IPS-15b (cell line): ENCODE measurements at regions not wholly inside any gene's neighbourhood (a gene's known extent, or its start where the extent isn't known, plus 50 kb on each side); places are given as distances from the start of the nearest gene placed in this dataset.
"Not testable (repeated sequence)": the region's sequence is repeated elsewhere in the genome, so short reads cannot be mapped to it uniquely, and the experiment has no call there.

Experiments used
- H3K27me3 ChIP-seq: one replicate; pipeline ENCODE4 v1.6.1; 2013; ENCODE audit warnings: low read length; ENCODE audit not compliant: control insufficient read depth, insufficient read depth
- H3K36me3 ChIP-seq: one replicate; pipeline ENCODE4 v1.6.1; 2013; ENCODE audit warnings: low read length; ENCODE audit not compliant: control insufficient read depth, insufficient read depth
- H3K4me1 ChIP-seq: one replicate; pipeline ENCODE4 v1.6.1; 2013; ENCODE audit warnings: mild to moderate bottlenecking, low read length; ENCODE audit not compliant: control insufficient read depth, insufficient read depth
- H3K4me3 ChIP-seq: one replicate; pipeline ENCODE4 v1.5.1; 2013; ENCODE audit warnings: low read depth, low read length
- H3K9ac ChIP-seq: one replicate; pipeline ENCODE4 v1.6.1; 2013; ENCODE audit warnings: low read depth, mild to moderate bottlenecking, low read length
- H3K9me3 ChIP-seq: one replicate; pipeline ENCODE4 v1.6.1; 2013; ENCODE audit warnings: mild to moderate bottlenecking, low read length; ENCODE audit not compliant: control insufficient read depth, insufficient read depth

DNA sequence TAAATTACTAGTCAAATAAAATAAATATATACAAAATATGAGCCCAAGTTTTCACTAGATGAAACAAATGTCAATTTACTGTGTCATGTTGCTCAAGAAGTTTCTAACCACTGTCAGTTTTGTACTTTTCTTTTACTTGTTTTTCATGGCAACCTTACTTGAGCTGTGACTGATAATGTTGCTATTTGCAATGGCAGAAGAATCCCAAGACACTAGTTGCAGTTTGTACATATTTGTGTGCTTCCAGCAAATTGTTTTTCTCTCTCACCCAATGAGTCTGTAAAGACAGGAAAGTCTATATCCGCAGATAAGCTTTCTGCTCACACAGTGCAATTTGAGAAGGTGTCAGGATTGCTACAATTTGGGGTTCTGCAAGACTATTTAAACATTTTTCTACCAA is 338.6 kb upstream of the PCSK5 start:
- no peak overlapping the region for H3K9ac ChIP-seq
- no peaks in the 10 kb centered on the region for H3K36me3 ChIP-seq
- no peak overlapping the region for H3K4me3 ChIP-seq
- no peaks in the 10 kb centered on the region for H3K27me3 ChIP-seq
- no peaks in the 10 kb centered on the region for H3K4me1 ChIP-seq
- H3K9me3 ChIP-seq: no peaks in the 10 kb centered on the region

DNA sequence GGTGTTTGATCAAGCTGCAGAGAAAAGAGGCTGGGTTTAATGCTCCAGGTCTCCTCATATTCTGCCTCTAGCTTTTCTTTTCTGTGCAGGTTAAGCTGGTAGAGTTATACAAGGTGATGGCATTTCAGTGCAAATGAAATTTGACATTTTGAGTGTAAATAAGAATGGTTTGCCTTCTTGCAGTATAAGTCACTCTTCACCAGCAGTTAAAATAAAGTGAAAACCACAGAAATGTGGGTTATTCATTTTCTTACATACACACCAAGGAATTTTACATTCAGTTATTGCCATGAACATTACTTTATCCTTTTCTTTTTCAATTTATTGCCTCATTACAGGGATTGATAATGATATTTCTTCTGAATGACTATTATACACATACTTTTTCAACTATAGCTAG is 337.5 kb upstream of the PCSK5 start:
- Histone ChIP-seq H3K4me1 (no peaks in the 10 kb centered on the region), H3K9ac (no peak overlapping the region), H3K27me3 (no peaks in the 10 kb centered on the region), H3K4me3 (no peak overlapping the region), H3K36me3 (no peaks in the 10 kb centered on the region), H3K9me3 (no peaks in the 10 kb centered on the region)

DNA sequence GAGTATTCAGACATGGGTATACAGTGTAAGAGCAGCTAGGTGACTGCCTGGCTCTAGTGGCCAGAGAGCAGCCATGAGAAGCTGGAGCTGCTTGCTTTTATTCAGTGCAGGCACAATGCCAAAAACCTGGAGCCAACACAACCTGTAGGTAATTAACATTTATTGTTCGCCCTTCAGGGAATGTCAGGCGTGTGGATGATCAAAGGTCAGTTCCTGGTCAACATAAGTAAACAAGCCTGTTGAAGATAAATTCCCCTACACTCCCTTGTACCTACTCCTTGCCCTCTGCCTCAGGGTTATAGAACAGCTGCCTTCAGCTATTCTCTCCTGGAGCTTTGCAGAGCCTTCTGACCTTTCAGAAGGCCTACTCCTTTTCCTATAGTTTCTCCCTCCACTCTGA is 323.7 kb upstream of the PCSK5 start:
- H3K4me1 ChIP-seq, H3K9ac ChIP-seq, H3K4me3 ChIP-seq, H3K27me3 ChIP-seq, H3K36me3 ChIP-seq, H3K9me3 ChIP-seq: not testable (repeated sequence)

DNA sequence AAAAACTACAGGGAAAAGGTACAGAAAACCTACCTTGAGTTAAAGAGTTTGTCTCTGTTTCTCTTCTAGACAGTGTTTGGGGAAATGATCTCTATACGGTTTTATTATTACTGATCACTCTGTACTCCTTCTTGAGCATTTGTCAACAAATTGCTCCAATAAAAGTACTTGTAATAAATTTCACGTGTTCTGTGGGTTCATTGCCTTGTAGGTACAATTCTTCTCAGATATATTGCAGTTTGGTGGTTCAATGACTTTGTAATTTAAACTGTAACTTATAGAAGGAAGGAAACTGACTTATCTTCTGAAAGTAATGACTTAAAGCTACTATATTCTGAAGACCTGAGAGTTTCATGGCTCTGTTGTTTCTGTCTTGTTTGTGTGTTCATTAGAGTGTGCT is 319.9 kb upstream of the PCSK5 start:
- Histone ChIP-seq H3K36me3 (no peaks in the 10 kb centered on the region), H3K27me3 (no peaks in the 10 kb centered on the region), H3K4me1 (no peaks in the 10 kb centered on the region), H3K4me3 (no peak overlapping the region), H3K9me3 (no peaks in the 10 kb centered on the region), H3K9ac (no peak overlapping the region)

DNA sequence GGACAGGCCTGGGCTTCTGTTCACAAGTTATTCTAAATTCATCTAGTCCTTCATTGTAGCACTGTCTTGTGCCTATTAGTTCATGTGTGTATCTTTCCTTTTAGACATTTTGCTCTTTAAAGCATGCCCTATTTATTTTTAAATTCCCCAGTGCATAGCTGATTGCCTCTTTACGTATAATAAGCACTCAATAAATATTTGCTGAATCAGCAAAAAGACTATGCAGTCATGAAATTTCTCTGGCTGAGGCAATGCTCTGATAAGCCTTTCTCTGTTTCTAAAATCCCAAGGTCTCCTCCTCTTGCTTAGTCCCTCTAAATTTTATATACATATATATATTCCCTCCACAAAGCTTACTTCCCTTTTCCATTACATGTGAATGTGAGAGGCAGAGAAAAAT is 315.9 kb upstream of the PCSK5 start:
- Histone ChIP-seq H3K36me3 (no peaks in the 10 kb centered on the region), H3K9me3 (no peaks in the 10 kb centered on the region), H3K9ac (no peak overlapping the region), H3K4me3 (no peak overlapping the region), H3K27me3 (no peaks in the 10 kb centered on the region), H3K4me1 (peaks cover 6% of the 10 kb centered on the region)

DNA sequence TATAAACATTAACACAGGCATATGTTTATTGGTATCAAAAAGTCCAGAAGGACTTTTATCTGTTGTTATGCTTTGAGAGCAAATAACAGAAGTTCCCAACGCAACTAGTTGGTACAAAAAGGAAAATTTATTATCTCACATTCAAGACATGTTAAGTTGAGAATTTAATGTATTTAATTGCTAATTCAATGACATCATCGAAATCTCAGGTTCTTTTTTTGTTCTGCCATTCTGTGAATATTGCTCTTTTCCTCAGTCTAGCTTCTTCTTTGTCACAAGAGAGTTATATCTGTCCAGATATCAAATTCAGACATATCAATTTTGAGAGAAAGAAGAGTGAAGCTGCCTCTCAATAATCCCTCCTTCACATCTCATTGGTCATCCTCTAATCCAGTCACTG is 307.6 kb upstream of the PCSK5 start:
- Histone ChIP-seq H3K36me3 (no peaks in the 10 kb centered on the region), H3K9me3 (no peaks in the 10 kb centered on the region), H3K27me3 (no peaks in the 10 kb centered on the region), H3K9ac (no peak overlapping the region), H3K4me3 (no peak overlapping the region), H3K4me1 (no peaks in the 10 kb centered on the region)

DNA sequence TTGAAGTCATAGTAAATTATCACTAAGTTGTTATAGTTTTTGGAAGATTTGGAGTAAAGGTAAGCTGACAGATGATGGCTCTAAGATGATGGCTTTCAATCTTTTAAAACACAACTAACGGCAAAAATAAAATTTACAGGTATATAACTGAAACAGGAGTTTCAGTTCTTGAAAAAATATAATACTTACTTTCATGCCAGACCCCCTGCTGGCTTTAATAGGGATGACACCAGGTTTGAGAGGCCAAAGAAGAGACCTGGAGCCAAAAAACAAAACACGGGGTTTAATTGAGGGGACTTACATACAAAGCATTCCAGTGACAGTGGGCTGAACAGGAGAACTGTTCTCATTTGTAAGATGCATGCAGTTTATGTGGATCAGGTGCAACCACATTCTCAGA is 301.7 kb upstream of the PCSK5 start:
- no peaks in the 10 kb centered on the region for H3K27me3 ChIP-seq
- no peak overlapping the region for H3K9ac ChIP-seq
- H3K9me3 ChIP-seq: no peaks in the 10 kb centered on the region
- H3K4me3 ChIP-seq: no peak overlapping the region
- no peaks in the 10 kb centered on the region for H3K36me3 ChIP-seq
- no peaks in the 10 kb centered on the region for H3K4me1 ChIP-seq

DNA sequence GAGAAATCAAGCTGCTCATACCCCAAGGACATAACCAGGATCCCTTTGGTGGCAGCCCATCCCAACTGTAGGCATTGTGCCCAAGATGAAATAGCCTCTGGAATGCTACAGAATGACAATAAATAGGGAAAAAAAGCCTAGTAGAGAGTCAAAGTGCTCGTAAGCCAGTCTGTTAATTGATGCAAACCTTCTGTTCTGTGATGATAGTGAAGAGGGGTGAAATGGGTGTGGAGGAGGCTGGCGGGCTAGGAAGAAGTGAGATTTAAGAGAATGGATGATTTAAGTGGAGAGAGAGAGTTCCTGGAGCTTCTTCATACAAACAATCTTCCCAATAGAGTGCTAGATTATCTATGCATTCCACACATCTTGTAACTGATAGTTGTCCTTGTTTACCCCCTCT is 301.0 kb upstream of the PCSK5 start:
- no peaks in the 10 kb centered on the region for H3K36me3 ChIP-seq
- no peaks in the 10 kb centered on the region for H3K4me1 ChIP-seq

DNA sequence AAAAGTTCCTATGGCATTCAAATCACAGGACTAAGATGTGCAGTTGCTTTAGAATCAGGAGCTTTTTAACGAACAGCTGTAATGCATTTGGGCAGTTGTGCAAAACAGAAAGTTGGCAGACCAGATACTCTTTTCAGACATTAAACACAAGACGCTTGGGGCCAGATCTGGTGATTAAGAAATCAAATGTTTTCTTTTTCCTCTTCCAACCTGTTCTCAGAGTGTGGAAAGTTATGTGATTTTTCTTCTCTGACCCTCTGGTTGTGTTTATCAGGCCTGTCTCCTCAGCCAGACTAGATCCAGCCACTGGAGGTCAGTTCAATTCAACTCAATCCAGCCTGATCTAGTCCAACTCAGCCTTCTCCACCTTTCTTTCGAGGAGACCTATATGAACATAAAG is 298.5 kb upstream of the PCSK5 start:
- H3K27me3 ChIP-seq: no peaks in the 10 kb centered on the region
- no peaks in the 10 kb centered on the region for H3K36me3 ChIP-seq
- H3K4me1 ChIP-seq: no peaks in the 10 kb centered on the region
- H3K9ac ChIP-seq: no peak overlapping the region
- no peaks in the 10 kb centered on the region for H3K9me3 ChIP-seq
- H3K4me3 ChIP-seq: no peak overlapping the region

More for the DNA sequence above, 301.0 kb upstream of the PCSK5 start:
- Histone ChIP-seq H3K9ac (no peak overlapping the region), H3K4me3 (no peak overlapping the region), H3K9me3 (no peaks in the 10 kb centered on the region), H3K27me3 (no peaks in the 10 kb centered on the region)

DNA sequence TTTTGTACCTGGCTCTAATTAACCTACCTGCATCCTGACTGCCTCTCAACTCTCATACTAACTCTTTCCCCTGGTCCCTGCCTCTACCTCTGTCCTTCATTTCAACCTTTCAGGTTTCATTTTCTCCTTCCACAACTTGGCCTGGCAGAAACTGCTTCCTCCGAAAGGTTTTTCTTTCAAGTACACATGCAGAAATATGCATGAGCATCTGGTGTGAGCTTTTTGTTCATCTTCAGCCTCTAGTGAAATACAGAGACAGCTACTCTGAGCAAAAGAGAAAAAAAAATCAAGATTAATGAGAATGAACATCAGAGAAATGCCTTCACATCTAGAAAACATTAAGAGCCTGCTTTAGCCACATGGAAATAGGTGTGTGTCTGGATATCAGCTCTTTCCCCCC is 297.9 kb upstream of the PCSK5 start:
- Histone ChIP-seq H3K36me3 (no peaks in the 10 kb centered on the region), H3K4me1 (no peaks in the 10 kb centered on the region), H3K27me3 (no peaks in the 10 kb centered on the region), H3K4me3 (no peak overlapping the region), H3K9ac (no peak overlapping the region), H3K9me3 (no peaks in the 10 kb centered on the region)

DNA sequence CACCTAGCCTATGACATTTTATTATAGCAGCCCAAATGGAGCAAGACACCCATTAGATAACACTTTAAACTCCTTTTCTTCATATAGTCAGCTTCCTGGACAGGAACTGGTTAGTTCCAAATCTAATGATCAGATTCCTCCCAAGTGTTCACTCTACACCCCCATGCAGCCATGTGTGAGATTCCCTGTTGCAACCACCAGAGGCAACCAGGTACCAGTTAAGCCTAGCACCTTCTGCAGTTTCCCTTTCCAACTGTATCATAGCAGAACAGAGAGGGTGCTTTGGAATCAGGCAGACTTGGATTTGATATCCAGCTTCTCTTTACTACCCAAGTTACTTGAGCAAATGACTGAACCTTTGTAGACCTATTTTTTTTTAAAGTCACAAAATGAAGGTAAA is 296.6 kb upstream of the PCSK5 start:
- no peaks in the 10 kb centered on the region for H3K9me3 ChIP-seq
- no peaks in the 10 kb centered on the region for H3K36me3 ChIP-seq
- no peak overlapping the region for H3K4me3 ChIP-seq
- no peak overlapping the region for H3K9ac ChIP-seq
- H3K27me3 ChIP-seq: no peaks in the 10 kb centered on the region
- no peaks in the 10 kb centered on the region for H3K4me1 ChIP-seq

DNA sequence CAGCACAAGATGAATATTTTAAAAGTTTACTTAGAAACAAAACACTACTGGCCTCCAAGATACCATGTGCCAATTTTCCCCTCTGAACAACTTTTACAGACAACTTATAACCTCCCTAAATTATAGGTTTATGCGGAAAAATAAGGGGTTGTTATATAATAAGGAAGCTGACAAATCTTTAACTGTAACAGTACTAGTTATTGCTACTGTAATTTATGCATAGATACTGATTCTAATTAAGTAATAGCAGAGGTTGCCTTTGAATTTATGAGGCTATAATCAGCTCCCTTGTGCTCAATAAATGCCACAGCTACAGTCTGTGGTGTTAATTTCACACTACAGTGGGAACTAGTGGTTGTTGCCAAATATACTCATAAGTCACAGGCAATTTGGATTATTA is 291.3 kb upstream of the PCSK5 start:
- no peaks in the 10 kb centered on the region for H3K4me1 ChIP-seq
- no peak overlapping the region for H3K4me3 ChIP-seq
- H3K9ac ChIP-seq: no peak overlapping the region
- H3K36me3 ChIP-seq: no peaks in the 10 kb centered on the region
- no peaks in the 10 kb centered on the region for H3K9me3 ChIP-seq
- no peaks in the 10 kb centered on the region for H3K27me3 ChIP-seq

DNA sequence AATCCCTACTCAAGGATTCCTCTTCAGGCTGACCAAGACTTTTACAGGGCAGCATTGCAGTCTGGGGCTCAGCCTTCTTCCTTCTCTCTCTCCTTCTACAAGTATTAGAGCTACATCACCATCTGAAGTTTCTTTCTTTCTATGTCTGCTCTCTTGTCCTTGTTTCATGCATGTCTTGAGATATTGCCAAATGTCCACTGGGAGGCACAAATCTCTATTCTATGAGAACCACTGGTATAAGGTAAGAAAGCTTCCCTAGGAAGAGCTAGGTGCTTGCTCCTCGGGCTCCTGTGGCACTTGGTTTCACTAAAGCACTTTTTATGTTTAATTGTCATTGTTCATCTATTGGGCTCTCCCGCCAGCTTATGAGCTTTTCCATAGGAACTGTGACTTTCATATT is 289.2 kb upstream of the PCSK5 start:
- no peaks in the 10 kb centered on the region for H3K4me1 ChIP-seq
- H3K27me3 ChIP-seq: no peaks in the 10 kb centered on the region
- no peaks in the 10 kb centered on the region for H3K9me3 ChIP-seq
- no peak overlapping the region for H3K9ac ChIP-seq
- H3K36me3 ChIP-seq: no peaks in the 10 kb centered on the region
- H3K4me3 ChIP-seq: no peak overlapping the region
